ENCODE measurements at regions not wholly inside any gene's neighbourhood (a gene's known extent, or its start where the extent isn't known, plus 50 kb on each side); places are given as distances from the start of the nearest gene placed in this dataset.
A peak's percentile ranks its signal among the peaks of the same experiment; 100 is the strongest.

DNA sequence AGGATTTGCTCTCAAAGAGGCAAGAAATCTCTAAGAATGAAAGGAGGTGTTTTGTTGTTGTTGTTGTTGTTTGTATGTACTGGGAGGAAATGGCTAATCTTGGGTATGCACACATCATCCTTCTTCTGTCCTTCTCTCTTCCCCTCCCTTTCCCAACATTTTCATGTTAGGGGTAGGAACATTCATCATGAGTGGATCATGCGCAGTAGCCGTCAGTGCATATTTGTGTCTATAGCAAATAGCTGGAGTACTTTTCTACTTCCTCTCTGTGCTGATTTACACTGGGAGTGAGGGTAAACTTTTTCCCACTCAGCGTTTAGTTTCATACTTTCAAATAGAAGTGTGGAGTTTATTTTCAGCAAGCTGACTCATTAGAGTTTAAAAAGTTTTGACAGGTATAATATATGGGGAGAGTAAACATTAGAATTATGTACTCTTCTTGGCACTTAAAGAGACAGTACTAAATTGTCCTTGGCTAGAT is 80.5 kb upstream of the PRKG1 start:
- peak overlapping the region; percentile 58 for H3K27ac ChIP-seq (ENCODE audit: low read depth, low read length)
- no peaks in the 10 kb centered on the region for H3K79me2 ChIP-seq (ENCODE audit: insufficient read depth, low read length)
- peak; percentile 62 for DNase-seq (ENCODE audit: insufficient read length, low spot score, missing footprints)
- H3K27me3 ChIP-seq (ENCODE audit: insufficient read depth, low read length), result peaks cover 10% of the 10 kb centered on the region
- peak overlapping the region; percentile 31 for H2AFZ ChIP-seq (ENCODE audit: low read length)
- H3K36me3 ChIP-seq (ENCODE audit: insufficient read depth, low read length), result no peaks in the 10 kb centered on the region
- TF ChIP-seq, protein P1, sequence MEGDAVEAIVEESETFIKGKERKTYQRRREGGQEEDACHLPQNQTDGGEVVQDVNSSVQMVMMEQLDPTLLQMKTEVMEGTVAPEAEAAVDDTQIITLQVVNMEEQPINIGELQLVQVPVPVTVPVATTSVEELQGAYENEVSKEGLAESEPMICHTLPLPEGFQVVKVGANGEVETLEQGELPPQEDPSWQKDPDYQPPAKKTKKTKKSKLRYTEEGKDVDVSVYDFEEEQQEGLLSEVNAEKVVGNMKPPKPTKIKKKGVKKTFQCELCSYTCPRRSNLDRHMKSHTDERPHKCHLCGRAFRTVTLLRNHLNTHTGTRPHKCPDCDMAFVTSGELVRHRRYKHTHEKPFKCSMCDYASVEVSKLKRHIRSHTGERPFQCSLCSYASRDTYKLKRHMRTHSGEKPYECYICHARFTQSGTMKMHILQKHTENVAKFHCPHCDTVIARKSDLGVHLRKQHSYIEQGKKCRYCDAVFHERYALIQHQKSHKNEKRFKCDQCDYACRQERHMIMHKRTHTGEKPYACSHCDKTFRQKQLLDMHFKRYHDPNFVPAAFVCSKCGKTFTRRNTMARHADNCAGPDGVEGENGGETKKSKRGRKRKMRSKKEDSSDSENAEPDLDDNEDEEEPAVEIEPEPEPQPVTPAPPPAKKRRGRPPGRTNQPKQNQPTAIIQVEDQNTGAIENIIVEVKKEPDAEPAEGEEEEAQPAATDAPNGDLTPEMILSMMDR (IDR thresholded peaks at IDR 0.05; ENCODE audit: extremely low read depth, low read depth, low read length), result no peak
- H3K9me3 ChIP-seq (ENCODE audit: low read depth, low read length), result no peaks in the 10 kb centered on the region
- peaks cover 13% of the 10 kb centered on the region for H3K4me1 ChIP-seq (ENCODE audit: insufficient read depth, low read length)
- H3K4me2 ChIP-seq (ENCODE audit: insufficient read depth, low read length), result peak overlapping the region; percentile 89
- H3K4me3 ChIP-seq (ENCODE audit: insufficient read depth, low read length), result peak overlapping the region; percentile 78
- no peaks in the 10 kb centered on the region for H4K20me1 ChIP-seq (ENCODE audit: insufficient read depth, low read length)

GRCh38 chr10:50997461-50997860 is 76.8 kb upstream of the PRKG1 start:
- Histone ChIP-seq H3K27ac (ENCODE audit: low read depth, low read length) (no peak overlapping the region), H3K9me3 (ENCODE audit: low read depth, low read length) (no peaks in the 10 kb centered on the region), H4K20me1 (ENCODE audit: insufficient read depth, low read length) (no peaks in the 10 kb centered on the region), H3K36me3 (ENCODE audit: insufficient read depth, low read length) (no peaks in the 10 kb centered on the region), H3K79me2 (ENCODE audit: insufficient read depth, low read length) (no peaks in the 10 kb centered on the region), H3K27me3 (ENCODE audit: insufficient read depth, low read length) (peaks cover 4% of the 10 kb centered on the region), H3K4me2 (ENCODE audit: insufficient read depth, low read length) (no peak overlapping the region), H2AFZ (ENCODE audit: low read length) (no peak overlapping the region), H3K4me1 (ENCODE audit: insufficient read depth, low read length) (peaks cover 26% of the 10 kb centered on the region), H3K4me3 (ENCODE audit: insufficient read depth, low read length) (no peak overlapping the region)
- no peak for DNase-seq (ENCODE audit: insufficient read length, low spot score, missing footprints)
- TF ChIP-seq, protein P1 (IDR thresholded peaks at IDR 0.05; ENCODE audit: extremely low read depth, low read depth, low read length), result no peak

DNA sequence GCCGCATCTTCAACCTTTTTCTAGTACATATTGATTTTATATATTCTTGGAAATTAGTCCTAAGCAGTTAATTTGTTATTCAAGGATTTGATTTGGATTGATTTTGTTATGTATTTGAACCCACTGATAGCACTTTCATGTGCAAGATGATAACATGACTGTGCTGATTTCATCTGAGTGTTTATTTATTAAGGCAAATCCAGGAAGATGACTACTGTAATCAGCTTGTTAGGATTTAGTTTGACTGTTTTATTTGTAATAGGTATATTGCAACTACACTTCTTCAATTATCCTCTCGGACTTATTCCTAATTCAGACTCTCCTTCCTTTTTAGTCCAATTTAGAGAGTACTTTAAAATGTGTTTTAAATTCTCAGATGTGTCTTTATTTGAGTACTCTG is 75.1 kb upstream of the PRKG1 start:
- Histone ChIP-seq H3K36me3 (ENCODE audit: insufficient read depth, low read length) (no peaks in the 10 kb centered on the region), H3K27me3 (ENCODE audit: insufficient read depth, low read length) (no peaks in the 10 kb centered on the region), H3K9me3 (ENCODE audit: low read depth, low read length) (no peaks in the 10 kb centered on the region), H4K20me1 (ENCODE audit: insufficient read depth, low read length) (no peaks in the 10 kb centered on the region), H3K4me1 (ENCODE audit: insufficient read depth, low read length) (peaks cover 16% of the 10 kb centered on the region), H2AFZ (ENCODE audit: low read length) (no peak overlapping the region), H3K27ac (ENCODE audit: low read depth, low read length) (peak overlapping the region; percentile 57), H3K79me2 (ENCODE audit: insufficient read depth, low read length) (no peaks in the 10 kb centered on the region), H3K4me2 (ENCODE audit: insufficient read depth, low read length) (no peak overlapping the region), H3K4me3 (ENCODE audit: insufficient read depth, low read length) (no peak overlapping the region)
- TF ChIP-seq, protein P1 (IDR thresholded peaks at IDR 0.05; ENCODE audit: extremely low read depth, low read depth, low read length), result no peak
- DNase-seq (ENCODE audit: insufficient read length, low spot score, missing footprints), result no peak

- H3K27ac ChIP-seq (ENCODE audit: low read depth, low read length), result peak overlapping the region; percentile 66
- H3K4me1 ChIP-seq (ENCODE audit: insufficient read depth, low read length), result peaks cover 16% of the 10 kb centered on the region
- no peaks in the 10 kb centered on the region for H3K36me3 ChIP-seq (ENCODE audit: insufficient read depth, low read length)
- TF ChIP-seq, protein P1 (IDR thresholded peaks at IDR 0.05; ENCODE audit: extremely low read depth, low read depth, low read length), result no peak
- no peak overlapping the region for H2AFZ ChIP-seq (ENCODE audit: low read length)
- DNase-seq (ENCODE audit: insufficient read length, low spot score, missing footprints), result no peak
- no peaks in the 10 kb centered on the region for H3K27me3 ChIP-seq (ENCODE audit: insufficient read depth, low read length)
- H3K79me2 ChIP-seq (ENCODE audit: insufficient read depth, low read length), result no peaks in the 10 kb centered on the region
- H3K4me3 ChIP-seq (ENCODE audit: insufficient read depth, low read length), result no peak overlapping the region
- no peaks in the 10 kb centered on the region for H3K9me3 ChIP-seq (ENCODE audit: low read depth, low read length)
- H3K4me2 ChIP-seq (ENCODE audit: insufficient read depth, low read length), result no peak overlapping the region
- H4K20me1 ChIP-seq (ENCODE audit: insufficient read depth, low read length), result no peaks in the 10 kb centered on the region
These were observed 74.1 kb upstream of the PRKG1 start for GRCh38 chr10:51000164-51000563.
